BJ (cell line): ENCODE measurements at regions not wholly inside any gene's neighbourhood (a gene's known extent, or its start where the extent isn't known, plus 50 kb on each side); places are given as distances from the start of the nearest gene placed in this dataset.
A peak's percentile ranks its signal among the peaks of the same experiment; 100 is the strongest.

Experiments used
- CTCF ChIA-PET: fragments of 350-600 bp; formaldehyde crosslinking; extraction: SDS; loops from one replicate; lab custom pipeline; 2021; ENCODE audit warnings: antibody characterized with exemption, inconsistent platforms; lab: Yijun Ruan, JAX
- POLR2A ChIA-PET: fragments of 300-600 bp; sonication (Branson Sonifier 250); formaldehyde crosslinking; extraction: SDS; loops from one replicate; lab custom pipeline; 2021; ENCODE audit warnings: antibody characterized with exemption; lab: Charles Lee
- DNase-seq: peaks from one replicate; pipeline ENCODE4 v3.0.0-alpha.2; 2011; ENCODE audit warnings: low read depth
- H3K27me3 ChIP-seq: 2 replicates; pipeline ENCODE4 v1.6.0; 2011; ENCODE audit warnings: low read length; ENCODE audit not compliant: control insufficient read depth, insufficient read depth
- H3K36me3 ChIP-seq: 2 replicates; pipeline ENCODE4 v1.5.1; 2011; ENCODE audit warnings: low read length; ENCODE audit not compliant: control insufficient read depth, insufficient read depth
- H3K4me3 ChIP-seq: 2 replicates; pipeline ENCODE4 v1.5.1; 2011; ENCODE audit warnings: low read depth, mild to moderate bottlenecking, control low read depth, low read length
- TF ChIP-seq, protein P1 (sequence below): IDR thresholded peaks from 2 replicates; pipeline ENCODE4 v1.5.1; 2011; ENCODE audit warnings: low read depth, mild to moderate bottlenecking, control low read depth, inconsistent platforms, low read length, moderate library complexity; ENCODE audit not compliant: insufficient read depth

GRCh38 chr1:55735106-55735505 is 519.9 kb upstream of the USP24 start:
- no peak for DNase-seq
- ChIA-PET POLR2A (no interaction called here), CTCF (interaction anchor here (1.4 kb wide), 1 partner anchor 8 kb away, joined by 3 read pairs; no protein-coding TSS in a partner anchor)
- Histone ChIP-seq H3K27me3 (no peaks in the 10 kb centered on the region), H3K36me3 (no peaks in the 10 kb centered on the region), H3K4me3 (no peak overlapping the region)
- TF ChIP-seq, protein P1, sequence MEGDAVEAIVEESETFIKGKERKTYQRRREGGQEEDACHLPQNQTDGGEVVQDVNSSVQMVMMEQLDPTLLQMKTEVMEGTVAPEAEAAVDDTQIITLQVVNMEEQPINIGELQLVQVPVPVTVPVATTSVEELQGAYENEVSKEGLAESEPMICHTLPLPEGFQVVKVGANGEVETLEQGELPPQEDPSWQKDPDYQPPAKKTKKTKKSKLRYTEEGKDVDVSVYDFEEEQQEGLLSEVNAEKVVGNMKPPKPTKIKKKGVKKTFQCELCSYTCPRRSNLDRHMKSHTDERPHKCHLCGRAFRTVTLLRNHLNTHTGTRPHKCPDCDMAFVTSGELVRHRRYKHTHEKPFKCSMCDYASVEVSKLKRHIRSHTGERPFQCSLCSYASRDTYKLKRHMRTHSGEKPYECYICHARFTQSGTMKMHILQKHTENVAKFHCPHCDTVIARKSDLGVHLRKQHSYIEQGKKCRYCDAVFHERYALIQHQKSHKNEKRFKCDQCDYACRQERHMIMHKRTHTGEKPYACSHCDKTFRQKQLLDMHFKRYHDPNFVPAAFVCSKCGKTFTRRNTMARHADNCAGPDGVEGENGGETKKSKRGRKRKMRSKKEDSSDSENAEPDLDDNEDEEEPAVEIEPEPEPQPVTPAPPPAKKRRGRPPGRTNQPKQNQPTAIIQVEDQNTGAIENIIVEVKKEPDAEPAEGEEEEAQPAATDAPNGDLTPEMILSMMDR = no peak

- Histone ChIP-seq H3K36me3 (no peaks in the 10 kb centered on the region), H3K27me3 (no peaks in the 10 kb centered on the region), H3K4me3 (no peak overlapping the region)
- ChIA-PET POLR2A (no interaction called here), CTCF (interaction anchor here (0.8 to 1.4 kb wide), 2 partner anchors 8 to 849 kb away, joined by 3 read pairs; no protein-coding TSS in a partner anchor)
- no peak for DNase-seq
- TF ChIP-seq, protein P1 = no peak
Observed at GRCh38 chr1:55726994-55727393, 511.8 kb upstream of the USP24 start.

DNA sequence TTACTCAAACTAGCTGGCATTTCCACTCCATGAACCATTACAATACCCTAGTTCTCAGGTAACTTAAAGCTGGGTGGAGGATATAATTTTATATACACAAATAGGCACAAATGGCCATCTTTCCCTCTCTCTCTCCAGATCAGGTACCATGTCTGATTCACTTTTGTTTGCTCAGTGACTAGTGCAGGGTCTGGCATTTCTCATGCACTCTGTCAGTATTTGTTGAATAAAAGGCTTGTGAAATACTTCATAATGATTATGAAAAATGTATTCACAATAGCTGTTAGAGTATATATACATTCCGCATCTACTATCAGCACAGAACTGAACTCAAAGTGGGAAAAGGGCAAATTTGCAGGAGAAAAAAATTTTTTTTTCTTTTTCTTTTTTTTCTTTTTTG is 510.2 kb upstream of the USP24 start:
- no peak for DNase-seq
- ChIA-PET CTCF (interaction anchor here (0.8 kb wide), 1 partner anchor 22 kb away, joined by 3 read pairs; no protein-coding TSS in a partner anchor), POLR2A (interaction anchor here (0.6 kb wide), 1 partner anchor 441 kb away, joined by 6 read pairs; no protein-coding TSS in a partner anchor)
- Histone ChIP-seq H3K4me3 (no peak overlapping the region), H3K27me3 (no peaks in the 10 kb centered on the region), H3K36me3 (no peaks in the 10 kb centered on the region)
- TF ChIP-seq, protein P1 = no peak

DNA sequence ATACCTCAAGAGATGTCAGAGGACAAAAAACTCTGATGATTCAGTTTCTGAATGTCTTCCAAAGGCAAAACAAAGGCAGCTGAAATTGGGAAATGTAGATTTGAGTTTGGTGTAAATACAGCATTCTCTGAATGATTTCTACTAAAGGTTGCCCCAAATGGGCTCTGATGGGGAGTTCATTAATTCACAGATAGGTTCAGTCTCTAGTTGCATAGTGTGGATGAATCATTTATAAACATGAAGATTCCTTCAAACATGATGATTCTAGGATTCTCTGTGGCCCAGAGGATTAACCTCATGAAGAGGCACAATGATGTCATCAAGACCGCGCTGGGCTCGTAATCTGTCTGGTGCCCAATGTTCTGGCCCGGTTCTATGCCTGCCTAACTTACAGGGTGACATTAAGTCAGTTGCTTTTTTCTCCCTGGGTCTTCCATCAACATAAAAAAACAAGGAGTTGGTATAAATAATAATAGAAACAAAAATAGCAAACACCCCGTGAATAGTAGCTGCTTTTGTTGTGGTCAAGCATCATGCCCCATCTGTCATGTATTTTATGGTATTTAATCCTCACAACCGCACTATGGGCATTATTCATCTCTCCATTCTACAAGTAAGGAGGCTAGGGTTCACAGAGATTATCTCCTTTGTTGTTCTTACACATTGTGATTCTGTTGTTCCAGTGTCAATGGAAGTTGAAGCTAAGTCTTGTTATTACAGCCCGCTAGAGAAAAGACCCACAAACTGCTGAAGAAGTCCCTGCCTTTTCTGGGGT is 509.6 kb upstream of the USP24 start:
- peak; percentile 80 for DNase-seq
- CTCF ChIA-PET = interaction anchor here (0.8 to 1.4 kb wide), 2 partner anchors 22 to 349 kb away, joined by 3 read pairs; no protein-coding TSS in a partner anchor
- H3K27me3 ChIP-seq = no peaks in the 10 kb centered on the region
- POLR2A ChIA-PET = interaction anchor here (0.6 to 0.8 kb wide), 2 partner anchors 325 to 440 kb away, joined by 3 to 6 read pairs; no protein-coding TSS in a partner anchor
- H3K4me3 ChIP-seq = no peak overlapping the region
- TF ChIP-seq, protein P1 = no peak
- no peaks in the 10 kb centered on the region for H3K36me3 ChIP-seq

GRCh38 chr1:55723001-55723400 is 507.8 kb upstream of the USP24 start:
- TF ChIP-seq, protein P1 = no peak
- no peak overlapping the region for H3K4me3 ChIP-seq
- H3K27me3 ChIP-seq = no peaks in the 10 kb centered on the region
- no peak for DNase-seq
- ChIA-PET CTCF (interaction anchor here (1.5 kb wide), 1 partner anchor 347 kb away, joined by 5 read pairs; no protein-coding TSS in a partner anchor), POLR2A (no interaction called here)
- H3K36me3 ChIP-seq = no peaks in the 10 kb centered on the region
